Germinal center (tissue), 1 donor: ENCODE measurements at regions not wholly inside any gene's neighbourhood (a gene's known extent, or its start where the extent isn't known, plus 50 kb on each side); places are given as distances from the start of the nearest gene placed in this dataset.

Experiments
- DNase-seq: peaks from one replicate; pipeline ENCODE4 v3.0.0; 2012; ENCODE audit warnings: mixed read lengths, low spot score

GRCh38 chr22:22038178-22038880 lies 55.7 kb upstream of the TOP3B start:
- DNase-seq: no peak

DNA sequence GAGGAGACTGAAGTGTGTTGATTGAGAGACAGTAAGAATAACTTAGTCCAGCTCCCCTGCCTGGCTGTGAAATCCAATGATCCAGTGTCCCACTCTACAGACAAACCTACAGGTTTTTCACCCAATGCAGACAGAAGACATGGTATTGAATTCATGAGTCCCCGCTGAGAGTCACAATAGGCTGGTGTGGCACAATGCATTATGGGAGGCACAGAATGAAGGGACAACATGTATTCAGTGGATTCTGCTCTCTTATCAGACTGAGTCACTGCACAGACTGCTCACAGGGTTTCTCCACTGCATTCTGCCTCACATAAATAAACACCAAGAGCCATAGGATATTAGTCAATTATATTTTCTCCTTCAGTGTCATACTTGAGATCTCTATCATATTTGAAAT lies 55.2 kb upstream of the TOP3B start:
- DNase-seq: no peak

- DNase-seq: no peak
Observed at GRCh38 chr22:22037229-22037628, 54.6 kb upstream of the TOP3B start.

DNA sequence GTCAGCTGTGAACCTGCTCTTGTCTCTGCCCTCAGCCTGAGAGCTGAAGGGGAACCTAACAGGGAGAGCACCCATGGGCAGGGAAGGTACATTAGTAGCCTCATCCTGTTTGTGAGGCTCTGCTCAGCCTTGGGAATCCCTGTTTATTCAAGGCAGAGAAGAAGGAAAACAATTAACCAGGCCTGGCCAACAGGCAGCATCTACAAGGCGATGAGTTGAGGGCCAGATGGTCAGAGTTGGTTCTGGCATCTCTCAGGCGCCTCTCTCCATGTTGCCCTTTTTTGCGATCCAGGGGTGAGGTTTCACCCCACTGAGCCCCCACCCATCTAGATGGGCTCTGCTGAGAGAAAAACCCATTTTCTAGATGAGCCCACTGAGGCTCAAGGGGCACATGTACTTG lies 54.0 kb upstream of the TOP3B start:
- DNase-seq: no peak

DNA sequence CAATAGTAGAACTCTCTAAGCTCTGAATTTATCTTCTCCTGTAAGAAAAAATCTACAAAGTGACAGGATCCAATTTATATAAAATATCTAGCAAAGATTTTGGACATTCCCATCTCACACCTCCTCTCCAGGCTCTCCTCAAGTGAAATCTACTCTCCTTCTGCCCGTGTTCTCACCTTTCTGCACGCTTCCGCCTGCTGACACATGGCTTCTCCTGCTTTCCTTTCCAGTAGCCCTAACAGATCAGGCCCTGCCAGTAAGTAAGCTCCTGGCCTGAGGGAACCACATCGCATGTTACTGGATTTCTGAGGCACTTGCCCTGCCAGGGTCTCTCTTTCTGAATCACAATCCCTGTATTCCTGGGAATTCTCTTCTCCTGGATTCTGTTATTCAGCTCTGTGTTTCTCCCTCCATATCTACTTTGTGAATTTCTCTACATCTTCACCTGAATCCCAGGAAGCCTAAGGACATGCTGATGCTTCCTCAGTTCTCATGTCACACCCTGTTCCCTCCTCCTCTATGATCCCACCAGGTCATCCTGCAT lies 53.3 kb upstream of the TOP3B start:
- DNase-seq: no peak

GRCh38 chr22:22035203-22035602 lies 52.6 kb upstream of the TOP3B start:
- DNase-seq: no peak

DNA sequence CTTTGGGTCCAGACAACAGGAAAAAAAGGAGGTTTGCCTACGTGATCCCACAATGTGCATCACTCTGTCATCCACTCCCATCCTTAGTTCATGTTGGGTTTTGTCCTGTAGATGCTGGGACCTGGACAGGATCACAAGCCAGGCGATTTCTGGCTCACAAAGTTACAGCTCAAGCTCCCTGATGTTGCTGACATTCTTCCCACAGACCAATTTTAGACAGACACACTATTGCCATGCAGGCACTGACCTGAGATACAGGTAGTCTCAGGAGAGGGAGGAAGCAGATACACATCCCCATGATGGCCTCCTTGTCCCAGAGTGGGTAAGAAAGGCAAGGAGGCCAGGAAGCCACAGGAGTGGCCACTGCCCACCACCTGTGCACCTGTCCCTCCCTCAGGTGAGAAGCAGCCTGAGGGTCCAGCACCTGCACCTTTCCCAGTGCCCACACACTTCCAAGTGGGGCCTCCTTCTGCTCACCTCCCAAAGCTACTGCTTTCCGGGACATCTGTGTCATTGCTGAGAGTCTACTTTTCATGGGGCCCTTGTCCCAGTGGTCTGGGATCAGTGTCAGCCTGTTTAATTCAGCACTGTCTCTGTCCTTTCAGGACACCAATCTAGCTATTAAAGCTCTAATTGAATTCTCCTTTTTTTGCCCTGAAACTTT lies 52.0 kb upstream of the TOP3B start:
- no peak for DNase-seq

GRCh38 chr22:22033803-22034468 lies 51.3 kb upstream of the TOP3B start:
- DNase-seq: no peak

DNA sequence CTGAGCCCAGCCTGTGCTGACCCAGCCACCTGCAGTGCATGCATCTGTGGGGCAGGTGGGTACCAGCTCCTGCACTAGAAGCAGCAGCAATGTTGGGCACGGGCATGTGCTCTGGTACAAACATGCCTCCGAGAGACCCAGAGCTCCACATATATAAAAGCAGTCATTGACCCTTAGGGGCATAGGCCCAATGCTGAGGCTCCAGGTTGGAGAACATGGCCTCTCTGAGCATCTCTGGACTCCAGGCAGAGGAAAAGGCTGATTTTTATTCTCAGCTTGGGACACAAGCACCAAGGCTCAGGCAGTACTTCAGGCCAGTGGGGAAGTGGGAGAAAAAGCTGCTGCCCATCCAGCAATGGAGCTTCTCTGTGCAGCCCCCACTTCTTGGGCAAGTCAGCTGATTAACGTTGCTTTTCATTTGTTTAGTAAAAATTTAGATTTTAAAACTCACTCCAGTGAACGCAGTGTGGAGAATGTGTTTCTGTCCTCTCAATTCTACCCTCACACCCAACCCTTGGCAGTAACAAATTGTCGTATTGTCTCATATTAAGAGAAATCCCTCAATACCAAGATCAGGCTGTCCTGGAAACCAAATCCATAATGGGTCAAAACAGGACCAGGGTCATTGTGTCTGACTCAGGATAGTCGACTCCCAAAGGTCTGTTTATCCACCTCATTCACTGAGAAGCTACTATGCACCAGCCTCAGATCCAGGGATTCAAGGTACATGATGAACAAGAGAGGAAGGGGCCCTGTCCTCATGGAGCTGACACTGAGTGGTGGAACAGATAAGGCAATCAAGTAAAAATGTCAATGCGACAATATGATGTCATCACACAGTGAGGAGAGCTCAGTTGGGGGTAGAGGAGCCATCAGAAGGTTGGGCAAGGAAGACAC lies 50.6 kb upstream of the TOP3B start:
- DNase-seq: no peak

- no peak for DNase-seq
Observed at GRCh38 chr22:22032099-22032905, 49.7 kb upstream of the TOP3B start.
